ENCODE measurements at regions not wholly inside any gene's neighbourhood (a gene's known extent, or its start where the extent isn't known, plus 50 kb on each side); places are given as distances from the start of the nearest gene placed in this dataset.

GRCh38 chr5:143938230-143938629 is 126.3 kb downstream of the HMHB1 start:
- POLR2A ChIA-PET: no interaction called here
- Histone ChIP-seq H3K36me3 (ENCODE audit: control insufficient read depth in 2 of 2, insufficient read depth in 1 of 2, low read length in 2 of 2) (no peaks in the 10 kb centered on the region), H3K27ac (ENCODE audit: extremely low read depth, low read depth, low read length) (no peak overlapping the region), H3K9me3 (ENCODE audit: control insufficient read depth, insufficient read depth, low read depth, low read length) (no peaks in the 10 kb centered on the region), H3K4me3 (ENCODE audit: low read depth, low read length) (no peak overlapping the region), H3K4me1 (ENCODE audit: control insufficient read depth, insufficient read depth, low read length) (no peaks in the 10 kb centered on the region)
- CTCF ChIA-PET: interaction anchor here (0.6 kb wide), 1 partner anchor 1266 kb away, joined by 3 read pairs; no protein-coding TSS in a partner anchor
- TF ChIP-seq ZNF747 (tag by site-specific recombination; IDR thresholded peaks at IDR 0.05): no peak
- no peak for TF ChIP-seq ZFP3 (tag by site-specific recombination; IDR thresholded peaks at IDR 0.05; ENCODE audit: low read depth)
- no peak for TF ChIP-seq ZFP41 (tag by site-specific recombination; IDR thresholded peaks at IDR 0.05; ENCODE audit: borderline replicate concordance)
- TF ChIP-seq RBAK (tag by site-specific recombination; IDR thresholded peaks at IDR 0.05): no peak
- no peak for TF ChIP-seq YY2 (tag by site-specific recombination; IDR thresholded peaks at IDR 0.05)
- TF ChIP-seq ZNF449 (tag by site-specific recombination; IDR thresholded peaks at IDR 0.05): no peak
- no peak for TF ChIP-seq ZNF501 (tag by site-specific recombination; IDR thresholded peaks at IDR 0.05)
- TF ChIP-seq ZNF660 (tag by site-specific recombination; IDR thresholded peaks at IDR 0.05): no peak
- no peak for TF ChIP-seq SCRT2 (tag by site-specific recombination; IDR thresholded peaks at IDR 0.05)
- TF ChIP-seq ZNF692 (tag by site-specific recombination; IDR thresholded peaks at IDR 0.05): no peak
- no peak for TF ChIP-seq ZNF350 (tag by site-specific recombination; IDR thresholded peaks at IDR 0.05)
- TF ChIP-seq KLF10 (tag by site-specific recombination; IDR thresholded peaks at IDR 0.05): no peak
- TF ChIP-seq KLF7 (tag by site-specific recombination; IDR thresholded peaks at IDR 0.05; ENCODE audit: borderline replicate concordance): no peak
- TF ChIP-seq ZNF211 (tag by site-specific recombination; IDR thresholded peaks at IDR 0.05; ENCODE audit: low read depth): no peak
- no peak for TF ChIP-seq ZNF521 (tag by site-specific recombination; IDR thresholded peaks at IDR 0.05)
- TF ChIP-seq ZNF654 (tag by site-specific recombination; IDR thresholded peaks at IDR 0.05; ENCODE audit: low read depth): no peak
- no peak for TF ChIP-seq HOXC10 (CRISPR knock-in tag; IDR thresholded peaks at IDR 0.05)
- no peak for TF ChIP-seq OSR2 (tag by site-specific recombination; IDR thresholded peaks at IDR 0.05)

- no peak overlapping the region for H3K4me3 ChIP-seq (ENCODE audit: low read depth, low read length)
- no peaks in the 10 kb centered on the region for H3K36me3 ChIP-seq (ENCODE audit: control insufficient read depth in 2 of 2, insufficient read depth in 1 of 2, low read length in 2 of 2)
- H3K9me3 ChIP-seq (ENCODE audit: control insufficient read depth, insufficient read depth, low read depth, low read length): no peaks in the 10 kb centered on the region
- H3K27ac ChIP-seq (ENCODE audit: extremely low read depth, low read depth, low read length): no peak overlapping the region
- ChIA-PET POLR2A (no interaction called here), CTCF (no interaction called here)
- no peak for TF ChIP-seq ZNF133 (tag by site-specific recombination; IDR thresholded peaks at IDR 0.05)
- no peak for TF ChIP-seq ZNF623 (tag by site-specific recombination; IDR thresholded peaks at IDR 0.05)
- TF ChIP-seq ZBTB17 (tag by site-specific recombination; IDR thresholded peaks at IDR 0.05): no peak
- no peaks in the 10 kb centered on the region for H3K4me1 ChIP-seq (ENCODE audit: control insufficient read depth, insufficient read depth, low read length)
Measured at GRCh38 chr5:143946837-143947236, 134.9 kb downstream of the HMHB1 start.

GRCh38 chr5:143947313-143947712 is 135.4 kb downstream of the HMHB1 start:
- no peak overlapping the region for H3K27ac ChIP-seq (ENCODE audit: extremely low read depth, low read depth, low read length)
- H3K4me1 ChIP-seq (ENCODE audit: control insufficient read depth, insufficient read depth, low read length): no peaks in the 10 kb centered on the region
- ChIA-PET POLR2A (no interaction called here), CTCF (interaction anchor here (0.6 kb wide), 1 partner anchor 1030 kb away, joined by 3 read pairs; no protein-coding TSS in a partner anchor)
- H3K9me3 ChIP-seq (ENCODE audit: control insufficient read depth, insufficient read depth, low read depth, low read length): no peaks in the 10 kb centered on the region
- no peak overlapping the region for H3K4me3 ChIP-seq (ENCODE audit: low read depth, low read length)
- H3K36me3 ChIP-seq (ENCODE audit: control insufficient read depth in 2 of 2, insufficient read depth in 1 of 2, low read length in 2 of 2): no peaks in the 10 kb centered on the region
- TF ChIP-seq ZNF654 (tag by site-specific recombination; IDR thresholded peaks at IDR 0.05; ENCODE audit: low read depth): no peak
- no peak for TF ChIP-seq SP3 (tag by site-specific recombination; IDR thresholded peaks at IDR 0.05)
- peak; percentile 65 for TF ChIP-seq SETDB1 (IDR thresholded peaks at IDR 0.05; ENCODE audit: insufficient read length, low read length)
- no peak for TF ChIP-seq YY2 (tag by site-specific recombination; IDR thresholded peaks at IDR 0.05)
- no peak for TF ChIP-seq ZNF148 (tag by site-specific recombination; IDR thresholded peaks at IDR 0.05; ENCODE audit: borderline replicate concordance)
- no peak for TF ChIP-seq REPIN1 (tag by site-specific recombination; IDR thresholded peaks at IDR 0.05; ENCODE audit: low read depth)
- TF ChIP-seq ZNF140 (tag by site-specific recombination; IDR thresholded peaks at IDR 0.05): no peak
- TF ChIP-seq OSR2 (tag by site-specific recombination; IDR thresholded peaks at IDR 0.05): no peak
- no peak for TF ChIP-seq ZNF510 (tag by site-specific recombination; IDR thresholded peaks at IDR 0.05; ENCODE audit: insufficient replicate concordance)
- TF ChIP-seq ZNF416 (tag by site-specific recombination; IDR thresholded peaks at IDR 0.05): no peak
